ENCODE measurements at regions not wholly inside any gene's neighbourhood (a gene's known extent, or its start where the extent isn't known, plus 50 kb on each side); places are given as distances from the start of the nearest gene placed in this dataset.

GRCh38 chr9:26077860-26078259, 399.6 kb upstream of the TUSC1 start:
- TF ChIP-seq CTCF (IDR thresholded peaks at IDR 0.05), result no peak
- H3K36me3 Mint-ChIP-seq (ENCODE audit: unreplicated experiment), result peaks cover 13% of the 10 kb centered on the region
- H3K4me1 Mint-ChIP-seq (ENCODE audit: unreplicated experiment), result no peaks in the 10 kb centered on the region

GRCh38 chr9:26067608-26068007, 389.4 kb upstream of the TUSC1 start:
- no peak overlapping the region for H3K4me3 Mint-ChIP-seq (ENCODE audit: unreplicated experiment)
- no peak for TF ChIP-seq CTCF (IDR thresholded peaks at IDR 0.05)
- no peaks in the 10 kb centered on the region for H3K9me3 Mint-ChIP-seq (ENCODE audit: unreplicated experiment)
- no peaks in the 10 kb centered on the region for H3K27me3 Mint-ChIP-seq (ENCODE audit: unreplicated experiment)
- no peak for DNase-seq (ENCODE audit: extremely low spot score, unreplicated experiment)
- H3K4me1 Mint-ChIP-seq (ENCODE audit: unreplicated experiment), result peaks cover 10% of the 10 kb centered on the region
- no peak overlapping the region for H3K27ac Mint-ChIP-seq (ENCODE audit: unreplicated experiment)
- H3K36me3 Mint-ChIP-seq (ENCODE audit: unreplicated experiment), result no peaks in the 10 kb centered on the region

More at GRCh38 chr9:26077860-26078259, 399.6 kb upstream of the TUSC1 start:
- Mint-ChIP-seq H3K27me3 (ENCODE audit: unreplicated experiment) (no peaks in the 10 kb centered on the region), H3K9me3 (ENCODE audit: unreplicated experiment) (peaks cover 42% of the 10 kb centered on the region), H3K27ac (ENCODE audit: unreplicated experiment) (no peak overlapping the region), H3K4me3 (ENCODE audit: unreplicated experiment) (no peak overlapping the region)
- no peak for DNase-seq (ENCODE audit: extremely low spot score, unreplicated experiment)

GRCh38 chr9:26066237-26066636, 388.0 kb upstream of the TUSC1 start:
- no peak overlapping the region for H3K4me3 Mint-ChIP-seq (ENCODE audit: unreplicated experiment)
- no peak overlapping the region for H3K27ac Mint-ChIP-seq (ENCODE audit: unreplicated experiment)
- no peak for DNase-seq (ENCODE audit: extremely low spot score, unreplicated experiment)
- peaks cover 12% of the 10 kb centered on the region for H3K4me1 Mint-ChIP-seq (ENCODE audit: unreplicated experiment)
- H3K9me3 Mint-ChIP-seq (ENCODE audit: unreplicated experiment), result peaks cover 5% of the 10 kb centered on the region
- H3K36me3 Mint-ChIP-seq (ENCODE audit: unreplicated experiment), result no peaks in the 10 kb centered on the region
- H3K27me3 Mint-ChIP-seq (ENCODE audit: unreplicated experiment), result peaks cover 3% of the 10 kb centered on the region
- no peak for TF ChIP-seq CTCF (IDR thresholded peaks at IDR 0.05)

GRCh38 chr9:26061948-26062575, 383.8 kb upstream of the TUSC1 start:
- DNase-seq (ENCODE audit: extremely low spot score, unreplicated experiment), result no peak

More at GRCh38 chr9:26061948-26062575, 383.8 kb upstream of the TUSC1 start:
- H3K4me3 Mint-ChIP-seq (ENCODE audit: unreplicated experiment), result no peak overlapping the region
- H3K27ac Mint-ChIP-seq (ENCODE audit: unreplicated experiment), result no peak overlapping the region
- peaks cover 3% of the 10 kb centered on the region for H3K27me3 Mint-ChIP-seq (ENCODE audit: unreplicated experiment)
- H3K36me3 Mint-ChIP-seq (ENCODE audit: unreplicated experiment), result no peaks in the 10 kb centered on the region
- peaks cover 5% of the 10 kb centered on the region for H3K9me3 Mint-ChIP-seq (ENCODE audit: unreplicated experiment)
- TF ChIP-seq CTCF (IDR thresholded peaks at IDR 0.05), result no peak
- H3K4me1 Mint-ChIP-seq (ENCODE audit: unreplicated experiment), result peaks cover 14% of the 10 kb centered on the region

All from osteocyte (in vitro differentiated cells).